Osteoblast (primary cell): ENCODE measurements at regions not wholly inside any gene's neighbourhood (a gene's known extent, or its start where the extent isn't known, plus 50 kb on each side); places are given as distances from the start of the nearest gene placed in this dataset.

ENCODE experiments used
- DNase-seq: peaks from one replicate; pipeline ENCODE4 v3.0.0; 2011; ENCODE audit warnings: low spot score, mixed read lengths; ENCODE audit not compliant: insufficient read length; ENCODE audit errors: missing footprints
- H2AFZ ChIP-seq: 2 replicates; pipeline ENCODE4 v1.6.0; 2011; ENCODE audit warnings: mild to moderate bottlenecking, low read length
- H3K27ac ChIP-seq: 2 replicates; pipeline ENCODE4 v1.5.1; 2011; ENCODE audit warnings: mild to moderate bottlenecking, low read depth, low read length, moderate library complexity
- H3K27me3 ChIP-seq: 2 replicates; pipeline ENCODE4 v1.6.0; 2012; ENCODE audit warnings: mild to moderate bottlenecking, control low read depth, inconsistent platforms, low read length, moderate library complexity; ENCODE audit not compliant: insufficient read depth
- H3K36me3 ChIP-seq: 2 replicates; pipeline ENCODE4 v1.5.1; 2011; ENCODE audit warnings: mild to moderate bottlenecking, low read length, control low read depth, moderate library complexity; ENCODE audit not compliant: insufficient read depth
- H3K4me1 ChIP-seq: 2 replicates; pipeline ENCODE4 v1.5.1; 2011; ENCODE audit warnings: mild to moderate bottlenecking, low read length, control low read depth, moderate library complexity; ENCODE audit not compliant: insufficient read depth
- H3K4me2 ChIP-seq: 2 replicates; pipeline ENCODE4 v1.6.0; 2011; ENCODE audit warnings: mild to moderate bottlenecking, low read length; ENCODE audit not compliant: insufficient read depth
- H3K4me3 ChIP-seq: fragments of 200-600 bp; sonication (generic); 3 replicates; pipeline ENCODE4 v1.5.1; 2012; ENCODE audit warnings: mild to moderate bottlenecking, low read length, inconsistent platforms; ENCODE audit not compliant: insufficient read depth
- H3K79me2 ChIP-seq: 2 replicates; pipeline ENCODE4 v1.6.0; 2012; ENCODE audit warnings: mild to moderate bottlenecking, low read length, control low read depth, inconsistent platforms; ENCODE audit not compliant: insufficient read depth
- H3K9me3 ChIP-seq: 2 replicates; pipeline ENCODE4 v1.5.1; 2011; ENCODE audit warnings: low read depth, low read length, control low read depth
- H4K20me1 ChIP-seq: 2 replicates; pipeline ENCODE4 v1.6.0; 2012; ENCODE audit warnings: mild to moderate bottlenecking, low read length, control low read depth; ENCODE audit not compliant: insufficient read depth
- TF ChIP-seq, protein P1 (sequence below): IDR thresholded peaks from 2 replicates; pipeline ENCODE4 v1.5.1; 2011; ENCODE audit warnings: mild to moderate bottlenecking, low read depth, low read length, moderate library complexity; ENCODE audit errors: extremely low read depth

DNA sequence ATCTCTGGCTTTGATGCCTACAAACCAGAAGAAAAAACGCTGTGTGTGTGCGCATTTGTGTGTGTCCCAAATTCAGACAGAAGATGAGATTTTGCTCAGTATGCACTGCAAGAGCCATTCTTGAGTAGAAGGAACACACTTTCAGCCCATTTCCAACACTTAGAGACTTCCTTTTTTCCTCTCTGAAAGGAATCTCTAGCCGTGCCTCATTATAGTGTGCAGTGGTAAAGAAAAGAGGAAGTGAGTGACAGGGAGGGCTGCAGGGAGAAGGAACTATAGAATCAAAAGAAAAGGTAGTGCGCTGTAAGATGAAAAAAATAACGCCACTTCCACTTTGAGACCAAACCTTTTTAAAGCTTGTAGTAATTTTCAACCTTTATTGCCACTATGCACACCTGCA is 1400.9 kb upstream of the FLRT2 start:
- H2AFZ ChIP-seq: no peak overlapping the region
- TF ChIP-seq, protein P1, sequence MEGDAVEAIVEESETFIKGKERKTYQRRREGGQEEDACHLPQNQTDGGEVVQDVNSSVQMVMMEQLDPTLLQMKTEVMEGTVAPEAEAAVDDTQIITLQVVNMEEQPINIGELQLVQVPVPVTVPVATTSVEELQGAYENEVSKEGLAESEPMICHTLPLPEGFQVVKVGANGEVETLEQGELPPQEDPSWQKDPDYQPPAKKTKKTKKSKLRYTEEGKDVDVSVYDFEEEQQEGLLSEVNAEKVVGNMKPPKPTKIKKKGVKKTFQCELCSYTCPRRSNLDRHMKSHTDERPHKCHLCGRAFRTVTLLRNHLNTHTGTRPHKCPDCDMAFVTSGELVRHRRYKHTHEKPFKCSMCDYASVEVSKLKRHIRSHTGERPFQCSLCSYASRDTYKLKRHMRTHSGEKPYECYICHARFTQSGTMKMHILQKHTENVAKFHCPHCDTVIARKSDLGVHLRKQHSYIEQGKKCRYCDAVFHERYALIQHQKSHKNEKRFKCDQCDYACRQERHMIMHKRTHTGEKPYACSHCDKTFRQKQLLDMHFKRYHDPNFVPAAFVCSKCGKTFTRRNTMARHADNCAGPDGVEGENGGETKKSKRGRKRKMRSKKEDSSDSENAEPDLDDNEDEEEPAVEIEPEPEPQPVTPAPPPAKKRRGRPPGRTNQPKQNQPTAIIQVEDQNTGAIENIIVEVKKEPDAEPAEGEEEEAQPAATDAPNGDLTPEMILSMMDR: no peak
- H3K4me2 ChIP-seq: no peak overlapping the region

DNA sequence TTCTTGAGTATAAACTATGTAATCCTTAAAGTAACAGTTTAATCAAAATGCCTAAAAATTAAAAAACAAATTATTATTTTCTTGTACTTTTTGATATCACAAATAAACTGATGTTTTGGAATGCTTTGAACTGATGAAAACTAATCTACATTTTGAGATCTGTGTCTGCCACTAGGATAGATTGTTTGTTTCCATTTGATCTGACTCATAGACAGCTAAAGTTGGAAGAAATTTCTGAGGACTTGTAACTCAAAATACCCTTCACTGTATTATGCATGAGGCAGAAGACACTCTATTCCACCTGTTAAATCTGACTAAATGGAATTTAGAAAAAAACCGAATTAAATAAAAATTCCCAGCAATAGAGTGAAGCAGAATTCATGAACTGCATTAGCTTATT is 1400.0 kb upstream of the FLRT2 start:
- no peak overlapping the region for H3K4me2 ChIP-seq
- H3K9me3 ChIP-seq: no peaks in the 10 kb centered on the region
- no peaks in the 10 kb centered on the region for H3K36me3 ChIP-seq
- no peak overlapping the region for H2AFZ ChIP-seq
- no peak overlapping the region for H3K4me3 ChIP-seq
- TF ChIP-seq, protein P1: no peak
- H3K27ac ChIP-seq: no peak overlapping the region
- no peaks in the 10 kb centered on the region for H3K4me1 ChIP-seq
- DNase-seq: no peak
- H3K79me2 ChIP-seq: no peaks in the 10 kb centered on the region
- no peaks in the 10 kb centered on the region for H3K27me3 ChIP-seq
- no peaks in the 10 kb centered on the region for H4K20me1 ChIP-seq

More for the DNA sequence above, 1400.9 kb upstream of the FLRT2 start:
- no peaks in the 10 kb centered on the region for H4K20me1 ChIP-seq
- no peaks in the 10 kb centered on the region for H3K27me3 ChIP-seq
- no peak overlapping the region for H3K4me3 ChIP-seq
- DNase-seq: no peak
- no peaks in the 10 kb centered on the region for H3K36me3 ChIP-seq
- H3K9me3 ChIP-seq: no peaks in the 10 kb centered on the region
- no peak overlapping the region for H3K27ac ChIP-seq
- no peaks in the 10 kb centered on the region for H3K79me2 ChIP-seq
- H3K4me1 ChIP-seq: no peaks in the 10 kb centered on the region

DNA sequence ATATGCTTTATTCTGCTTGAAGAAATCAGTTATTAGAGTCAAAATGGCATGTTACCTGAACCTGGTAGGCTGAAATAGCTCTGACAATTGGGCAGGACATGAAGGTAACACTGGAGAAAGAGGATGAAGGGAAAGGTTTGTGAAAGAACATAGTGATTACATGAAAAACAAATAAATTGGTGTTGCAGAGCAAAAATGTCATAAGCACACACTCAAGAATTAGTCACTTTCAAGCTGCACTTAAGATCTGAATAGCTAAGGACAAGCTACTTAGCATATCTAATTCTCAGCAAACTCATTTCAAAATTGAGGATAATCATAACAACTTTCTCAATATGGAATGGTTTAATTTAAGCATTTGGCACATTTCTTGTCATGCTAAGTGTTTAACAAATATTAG is 1398.0 kb upstream of the FLRT2 start:
- no peak overlapping the region for H2AFZ ChIP-seq
- H3K79me2 ChIP-seq: no peaks in the 10 kb centered on the region
- TF ChIP-seq, protein P1: no peak
- no peaks in the 10 kb centered on the region for H3K9me3 ChIP-seq
- no peak overlapping the region for H3K27ac ChIP-seq
- no peak overlapping the region for H3K4me2 ChIP-seq
- no peak overlapping the region for H3K4me3 ChIP-seq
- H3K27me3 ChIP-seq: no peaks in the 10 kb centered on the region
- DNase-seq: no peak
- no peaks in the 10 kb centered on the region for H3K36me3 ChIP-seq
- no peaks in the 10 kb centered on the region for H3K4me1 ChIP-seq
- H4K20me1 ChIP-seq: no peaks in the 10 kb centered on the region

DNA sequence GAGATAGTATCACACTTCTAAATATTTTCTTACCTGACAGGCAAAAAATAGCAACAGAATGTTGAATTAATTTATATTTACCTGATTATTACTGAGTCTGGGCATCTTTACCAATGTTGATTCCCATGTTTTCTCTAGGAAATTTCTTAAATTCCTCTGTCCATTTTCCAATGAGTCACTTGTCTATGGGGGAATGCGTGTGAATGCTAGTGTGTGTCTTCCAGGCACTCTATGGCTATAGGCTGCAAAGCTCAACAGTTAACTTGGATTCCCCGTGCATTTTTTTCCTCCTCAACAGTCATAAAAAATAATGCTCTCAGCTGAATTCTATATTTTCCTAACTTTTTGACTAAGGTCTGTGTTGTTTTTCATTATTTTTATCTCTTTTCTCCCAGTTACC is 1385.8 kb upstream of the FLRT2 start:
- Histone ChIP-seq H3K4me3 (no peak overlapping the region), H4K20me1 (no peaks in the 10 kb centered on the region), H3K4me2 (no peak overlapping the region), H3K9me3 (no peaks in the 10 kb centered on the region), H2AFZ (no peak overlapping the region), H3K27me3 (no peaks in the 10 kb centered on the region), H3K4me1 (no peaks in the 10 kb centered on the region), H3K27ac (no peak overlapping the region), H3K36me3 (no peaks in the 10 kb centered on the region), H3K79me2 (no peaks in the 10 kb centered on the region)
- DNase-seq: no peak
- TF ChIP-seq, protein P1: no peak
